ENCODE measurements at regions not wholly inside any gene's neighbourhood (a gene's known extent, or its start where the extent isn't known, plus 50 kb on each side); places are given as distances from the start of the nearest gene placed in this dataset.

DNA sequence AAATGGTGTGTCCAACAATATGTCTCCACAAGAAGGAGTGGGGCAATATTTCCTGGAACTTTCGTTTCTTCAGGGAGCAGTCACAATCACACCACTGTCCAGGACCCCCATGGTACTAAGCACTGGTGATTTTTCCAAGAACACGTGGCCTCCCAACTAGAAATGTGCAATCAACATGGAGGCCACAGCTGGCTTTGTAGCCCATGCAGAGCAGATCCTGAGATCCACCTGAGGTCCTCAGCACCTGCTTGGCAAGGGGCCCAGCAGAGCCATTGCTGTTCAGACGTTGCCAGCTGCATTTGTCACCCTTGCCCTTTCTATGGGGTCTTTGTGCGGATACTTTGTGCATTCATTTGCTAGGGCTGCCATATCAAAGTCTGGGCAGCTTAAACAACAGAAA, 334.5 kb upstream of the IRX4 start:
- TF ChIP-seq, protein P1, sequence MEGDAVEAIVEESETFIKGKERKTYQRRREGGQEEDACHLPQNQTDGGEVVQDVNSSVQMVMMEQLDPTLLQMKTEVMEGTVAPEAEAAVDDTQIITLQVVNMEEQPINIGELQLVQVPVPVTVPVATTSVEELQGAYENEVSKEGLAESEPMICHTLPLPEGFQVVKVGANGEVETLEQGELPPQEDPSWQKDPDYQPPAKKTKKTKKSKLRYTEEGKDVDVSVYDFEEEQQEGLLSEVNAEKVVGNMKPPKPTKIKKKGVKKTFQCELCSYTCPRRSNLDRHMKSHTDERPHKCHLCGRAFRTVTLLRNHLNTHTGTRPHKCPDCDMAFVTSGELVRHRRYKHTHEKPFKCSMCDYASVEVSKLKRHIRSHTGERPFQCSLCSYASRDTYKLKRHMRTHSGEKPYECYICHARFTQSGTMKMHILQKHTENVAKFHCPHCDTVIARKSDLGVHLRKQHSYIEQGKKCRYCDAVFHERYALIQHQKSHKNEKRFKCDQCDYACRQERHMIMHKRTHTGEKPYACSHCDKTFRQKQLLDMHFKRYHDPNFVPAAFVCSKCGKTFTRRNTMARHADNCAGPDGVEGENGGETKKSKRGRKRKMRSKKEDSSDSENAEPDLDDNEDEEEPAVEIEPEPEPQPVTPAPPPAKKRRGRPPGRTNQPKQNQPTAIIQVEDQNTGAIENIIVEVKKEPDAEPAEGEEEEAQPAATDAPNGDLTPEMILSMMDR (conservative IDR thresholded peaks at IDR 0.05; ENCODE audit: low read depth, low read length) = no peak
- TF ChIP-seq EZH2 (IDR thresholded peaks at IDR 0.05; ENCODE audit: low read length, unreplicated experiment) (no peak), EZH2phosphoT487 (IDR thresholded peaks at IDR 0.05; ENCODE audit: borderline replicate concordance, low read length) (no peak)
